ENCODE measurements at regions not wholly inside any gene's neighbourhood (a gene's known extent, or its start where the extent isn't known, plus 50 kb on each side); places are given as distances from the start of the nearest gene placed in this dataset.

DNA sequence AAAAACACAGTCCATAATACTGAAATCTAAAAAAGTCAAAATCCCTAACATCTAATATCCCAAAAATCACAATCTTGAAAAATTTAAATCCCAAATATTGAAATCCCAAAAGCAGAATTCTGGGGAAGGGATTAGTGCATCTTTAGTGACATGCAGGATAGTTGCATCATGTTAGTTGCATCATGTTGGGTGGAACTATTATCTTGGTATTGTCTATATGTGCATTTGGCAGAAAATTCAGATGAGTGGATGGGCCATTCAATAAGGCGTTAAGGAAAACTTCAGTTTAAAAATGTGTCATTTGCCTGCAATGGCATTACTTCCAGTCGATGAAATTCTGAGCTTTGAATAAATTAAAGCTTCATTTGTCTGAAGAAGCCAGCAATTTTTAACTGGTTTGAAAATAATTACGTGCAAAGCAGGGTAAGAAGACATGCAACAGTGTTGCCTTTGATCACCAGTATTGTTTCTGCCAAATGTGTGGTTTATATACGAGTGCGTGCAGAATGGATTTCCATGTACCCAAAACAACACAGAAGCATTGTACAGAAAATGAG lies 221.4 kb upstream of the NFE2L3 start:
- TF ChIP-seq, protein P1, sequence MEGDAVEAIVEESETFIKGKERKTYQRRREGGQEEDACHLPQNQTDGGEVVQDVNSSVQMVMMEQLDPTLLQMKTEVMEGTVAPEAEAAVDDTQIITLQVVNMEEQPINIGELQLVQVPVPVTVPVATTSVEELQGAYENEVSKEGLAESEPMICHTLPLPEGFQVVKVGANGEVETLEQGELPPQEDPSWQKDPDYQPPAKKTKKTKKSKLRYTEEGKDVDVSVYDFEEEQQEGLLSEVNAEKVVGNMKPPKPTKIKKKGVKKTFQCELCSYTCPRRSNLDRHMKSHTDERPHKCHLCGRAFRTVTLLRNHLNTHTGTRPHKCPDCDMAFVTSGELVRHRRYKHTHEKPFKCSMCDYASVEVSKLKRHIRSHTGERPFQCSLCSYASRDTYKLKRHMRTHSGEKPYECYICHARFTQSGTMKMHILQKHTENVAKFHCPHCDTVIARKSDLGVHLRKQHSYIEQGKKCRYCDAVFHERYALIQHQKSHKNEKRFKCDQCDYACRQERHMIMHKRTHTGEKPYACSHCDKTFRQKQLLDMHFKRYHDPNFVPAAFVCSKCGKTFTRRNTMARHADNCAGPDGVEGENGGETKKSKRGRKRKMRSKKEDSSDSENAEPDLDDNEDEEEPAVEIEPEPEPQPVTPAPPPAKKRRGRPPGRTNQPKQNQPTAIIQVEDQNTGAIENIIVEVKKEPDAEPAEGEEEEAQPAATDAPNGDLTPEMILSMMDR (conservative IDR thresholded peaks at IDR 0.05; ENCODE audit: low read depth, low read length) = no peak
- no peak for TF ChIP-seq EZH2 (IDR thresholded peaks at IDR 0.05; ENCODE audit: borderline replicate concordance, low read depth, low read length, poor library complexity, severe bottlenecking)
